Liver (tissue), 7 donors: ENCODE measurements at regions not wholly inside any gene's neighbourhood (a gene's known extent, or its start where the extent isn't known, plus 50 kb on each side); places are given as distances from the start of the nearest gene placed in this dataset.

Experiments used
- DNase-seq: peaks from one replicate; pipeline ENCODE4 v3.0.0-alpha.2; 2017; ENCODE audit warnings: low spot score
- H3K27ac ChIP-seq, 2 donors: one replicate each; pipeline ENCODE4 v1.7.0; 2013; ENCODE audit warnings: inconsistent platforms in 2 of 2, low read length in 2 of 2, control low read depth in 1 of 2, low read depth in 1 of 2, mild to moderate bottlenecking in 1 of 2
- H3K27me3 ChIP-seq, 4 donors: one replicate each; pipeline versions ENCODE4 v1.6.1 to v1.7.0; 2013; ENCODE audit warnings: low read length in 3 of 4, inconsistent platforms in 1 of 4, mild to moderate bottlenecking in 1 of 4, moderate library complexity in 1 of 4; ENCODE audit not compliant: control insufficient read depth in 4 of 4, insufficient read depth in 4 of 4
- H3K36me3 ChIP-seq, 4 donors: one replicate each; pipeline versions ENCODE4 v1.6.1 to v1.7.0; 2013; ENCODE audit warnings: low read length in 3 of 4, mild to moderate bottlenecking in 3 of 4, low read depth in 1 of 4, moderate library complexity in 1 of 4; ENCODE audit not compliant: control insufficient read depth in 4 of 4, insufficient read depth in 3 of 4
- H3K4me1 ChIP-seq, 4 donors: one replicate each; pipeline versions ENCODE4 v1.6.1 to v1.7.0; 2013; ENCODE audit warnings: low read length in 3 of 4, mild to moderate bottlenecking in 3 of 4, moderate library complexity in 1 of 4; ENCODE audit not compliant: control insufficient read depth in 4 of 4, insufficient read depth in 4 of 4
- H3K4me3 ChIP-seq, 3 donors: one replicate each; pipeline versions ENCODE4 v1.6.1 to v1.7.0; 2013; ENCODE audit warnings: low read length in 3 of 3, control low read depth in 1 of 3, low read depth in 1 of 3, mild to moderate bottlenecking in 1 of 3
- H3K9ac ChIP-seq, 2 donors: one replicate each; pipeline ENCODE4 v1.7.0; 2013; ENCODE audit warnings: low read length in 2 of 2, mild to moderate bottlenecking in 2 of 2, moderate library complexity in 2 of 2, control low read depth in 1 of 2, low read depth in 1 of 2
- H3K9me3 ChIP-seq, 4 donors: one replicate each; pipeline versions ENCODE4 v1.6.1 to v1.7.0; 2013; ENCODE audit warnings: low read length in 3 of 4; ENCODE audit not compliant: control insufficient read depth in 4 of 4
- EGR1 ChIP-seq, 2 donors: IDR thresholded peaks; 2 replicates each; pipeline ENCODE4 v1.6.1; 2016 to 2018; ENCODE audit warnings: antibody characterized with exemption in 2 of 2, low read depth in 2 of 2
- FOXA1 ChIP-seq: IDR thresholded peaks from 2 replicates; pipeline ENCODE4 v1.6.1; 2016; ENCODE audit warnings: antibody characterized with exemption
- GABPA ChIP-seq, 2 donors: IDR thresholded peaks in 1 of 2; conservative IDR thresholded peaks in 1 of 2; 2 replicates each; pipeline ENCODE4 v1.6.1; 2016; ENCODE audit warnings: antibody characterized with exemption in 2 of 2, mild to moderate bottlenecking in 1 of 2, moderate library complexity in 1 of 2
- HNF4G ChIP-seq: IDR thresholded peaks from 2 replicates; pipeline ENCODE4 v1.6.1; 2016; ENCODE audit warnings: antibody characterized with exemption
- JUND ChIP-seq, 2 donors: IDR thresholded peaks; 2 replicates each; pipeline ENCODE4 v1.6.1; 2016; ENCODE audit warnings: antibody characterized with exemption in 2 of 2
- NR2F2 ChIP-seq: IDR thresholded peaks from 2 replicates; pipeline ENCODE4 v1.6.1; 2016; ENCODE audit warnings: antibody characterized with exemption
- RAD21 ChIP-seq, 2 donors: IDR thresholded peaks; 2 replicates each; pipeline ENCODE4 v1.6.1; 2016; ENCODE audit warnings: antibody characterized with exemption in 2 of 2, mild to moderate bottlenecking in 2 of 2
- RXRA ChIP-seq, 2 donors: IDR thresholded peaks; 2 replicates each; pipeline ENCODE4 v1.6.1; 2017 to 2018; ENCODE audit warnings: antibody characterized with exemption in 2 of 2, mild to moderate bottlenecking in 1 of 2
- SP1 ChIP-seq: IDR thresholded peaks from 2 replicates; pipeline ENCODE4 v1.6.1; 2018; ENCODE audit warnings: antibody characterized with exemption, mild to moderate bottlenecking
- TAF1 ChIP-seq: conservative IDR thresholded peaks from 2 replicates; pipeline ENCODE4 v1.6.1; 2016; ENCODE audit warnings: antibody characterized with exemption, mild to moderate bottlenecking
- WGBS: extraction: QIAGEN DNeasy Blood & Tissue Kit; methylation state at CpG from one replicate; pipeline ENCODE4 v1.1.7; 2013; 5-methylcytosine and 5-hydroxymethylcytosine counted together
- TF ChIP-seq, protein P1 (sequence below): IDR thresholded peaks from 2 replicates; pipeline ENCODE4 v1.6.1; 2016; ENCODE audit warnings: antibody characterized with exemption
- TF ChIP-seq, protein P2 (sequence below): IDR thresholded peaks from 2 replicates; pipeline ENCODE4 v1.6.1; 2016; ENCODE audit warnings: antibody characterized with exemption
- TF ChIP-seq, protein P3 (sequence below): IDR thresholded peaks from 2 replicates; pipeline ENCODE4 v1.6.1; 2016; ENCODE audit warnings: antibody characterized with exemption, mild to moderate bottlenecking
- donor health status: healthy.
- donor health status: healthy.
- donor health status: healthy.
- donor health status: healthy.

DNA sequence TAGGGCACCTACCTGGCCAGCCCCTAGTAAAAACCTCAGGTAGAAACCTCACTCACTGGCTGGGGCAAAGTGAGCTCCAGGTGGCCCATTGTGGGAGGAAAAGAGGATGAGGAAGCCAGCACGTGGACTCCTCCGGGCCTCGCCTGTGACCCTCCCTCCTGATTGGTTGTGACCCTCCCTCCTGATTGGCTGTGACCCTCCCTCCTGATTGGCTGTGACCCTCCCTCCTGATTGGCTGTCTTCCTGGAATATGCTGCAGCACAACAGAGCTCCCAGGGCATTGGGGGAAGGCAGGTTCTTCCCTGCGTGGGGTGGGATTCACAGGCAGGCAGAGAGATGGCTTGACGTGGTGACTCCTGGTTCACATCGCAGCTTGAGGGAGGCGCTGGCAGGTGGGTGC is 343.0 kb downstream of the GLRX3 start:
- H3K4me3 ChIP-seq, result no peak overlapping the region
- no peak overlapping the region for H3K9ac ChIP-seq
- H3K4me1 ChIP-seq, result no peaks in the 10 kb centered on the region
- no peaks in the 10 kb centered on the region for H3K9me3 ChIP-seq
- no peak overlapping the region for H3K27ac ChIP-seq
- WGBS, result 81% methylated on average over 7 of the region's 7 CpGs
- no peak for TF ChIP-seq NR2F2
- no peak for TF ChIP-seq JUND (IDR thresholded peaks at IDR 0.05)
- no peak for TF ChIP-seq RXRA (IDR thresholded peaks at IDR 0.05)
- TF ChIP-seq, protein P1, sequence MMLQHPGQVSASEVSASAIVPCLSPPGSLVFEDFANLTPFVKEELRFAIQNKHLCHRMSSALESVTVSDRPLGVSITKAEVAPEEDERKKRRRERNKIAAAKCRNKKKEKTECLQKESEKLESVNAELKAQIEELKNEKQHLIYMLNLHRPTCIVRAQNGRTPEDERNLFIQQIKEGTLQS, result no peak
- no peak for TF ChIP-seq GABPA (IDR thresholded peaks at IDR 0.05 in 1 of 2, conservative IDR thresholded peaks at IDR 0.05 in 1 of 2)
- TF ChIP-seq, protein P2, sequence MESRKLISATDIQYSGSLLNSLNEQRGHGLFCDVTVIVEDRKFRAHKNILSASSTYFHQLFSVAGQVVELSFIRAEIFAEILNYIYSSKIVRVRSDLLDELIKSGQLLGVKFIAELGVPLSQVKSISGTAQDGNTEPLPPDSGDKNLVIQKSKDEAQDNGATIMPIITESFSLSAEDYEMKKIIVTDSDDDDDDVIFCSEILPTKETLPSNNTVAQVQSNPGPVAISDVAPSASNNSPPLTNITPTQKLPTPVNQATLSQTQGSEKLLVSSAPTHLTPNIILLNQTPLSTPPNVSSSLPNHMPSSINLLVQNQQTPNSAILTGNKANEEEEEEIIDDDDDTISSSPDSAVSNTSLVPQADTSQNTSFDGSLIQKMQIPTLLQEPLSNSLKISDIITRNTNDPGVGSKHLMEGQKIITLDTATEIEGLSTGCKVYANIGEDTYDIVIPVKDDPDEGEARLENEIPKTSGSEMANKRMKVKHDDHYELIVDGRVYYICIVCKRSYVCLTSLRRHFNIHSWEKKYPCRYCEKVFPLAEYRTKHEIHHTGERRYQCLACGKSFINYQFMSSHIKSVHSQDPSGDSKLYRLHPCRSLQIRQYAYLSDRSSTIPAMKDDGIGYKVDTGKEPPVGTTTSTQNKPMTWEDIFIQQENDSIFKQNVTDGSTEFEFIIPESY, result no peak
- TF ChIP-seq TAF1, result no peak
- TF ChIP-seq, protein P3, sequence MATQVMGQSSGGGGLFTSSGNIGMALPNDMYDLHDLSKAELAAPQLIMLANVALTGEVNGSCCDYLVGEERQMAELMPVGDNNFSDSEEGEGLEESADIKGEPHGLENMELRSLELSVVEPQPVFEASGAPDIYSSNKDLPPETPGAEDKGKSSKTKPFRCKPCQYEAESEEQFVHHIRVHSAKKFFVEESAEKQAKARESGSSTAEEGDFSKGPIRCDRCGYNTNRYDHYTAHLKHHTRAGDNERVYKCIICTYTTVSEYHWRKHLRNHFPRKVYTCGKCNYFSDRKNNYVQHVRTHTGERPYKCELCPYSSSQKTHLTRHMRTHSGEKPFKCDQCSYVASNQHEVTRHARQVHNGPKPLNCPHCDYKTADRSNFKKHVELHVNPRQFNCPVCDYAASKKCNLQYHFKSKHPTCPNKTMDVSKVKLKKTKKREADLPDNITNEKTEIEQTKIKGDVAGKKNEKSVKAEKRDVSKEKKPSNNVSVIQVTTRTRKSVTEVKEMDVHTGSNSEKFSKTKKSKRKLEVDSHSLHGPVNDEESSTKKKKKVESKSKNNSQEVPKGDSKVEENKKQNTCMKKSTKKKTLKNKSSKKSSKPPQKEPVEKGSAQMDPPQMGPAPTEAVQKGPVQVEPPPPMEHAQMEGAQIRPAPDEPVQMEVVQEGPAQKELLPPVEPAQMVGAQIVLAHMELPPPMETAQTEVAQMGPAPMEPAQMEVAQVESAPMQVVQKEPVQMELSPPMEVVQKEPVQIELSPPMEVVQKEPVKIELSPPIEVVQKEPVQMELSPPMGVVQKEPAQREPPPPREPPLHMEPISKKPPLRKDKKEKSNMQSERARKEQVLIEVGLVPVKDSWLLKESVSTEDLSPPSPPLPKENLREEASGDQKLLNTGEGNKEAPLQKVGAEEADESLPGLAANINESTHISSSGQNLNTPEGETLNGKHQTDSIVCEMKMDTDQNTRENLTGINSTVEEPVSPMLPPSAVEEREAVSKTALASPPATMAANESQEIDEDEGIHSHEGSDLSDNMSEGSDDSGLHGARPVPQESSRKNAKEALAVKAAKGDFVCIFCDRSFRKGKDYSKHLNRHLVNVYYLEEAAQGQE, result no peak
- no peak for TF ChIP-seq FOXA1
- no peak for TF ChIP-seq RAD21 (IDR thresholded peaks at IDR 0.05)
- no peak for TF ChIP-seq EGR1 (IDR thresholded peaks at IDR 0.05; ENCODE audit: low read depth in 2 of 2)
- H3K36me3 ChIP-seq, result no peaks in the 10 kb centered on the region
- DNase-seq, result no peak
- H3K27me3 ChIP-seq, result no peaks in the 10 kb centered on the region

DNA sequence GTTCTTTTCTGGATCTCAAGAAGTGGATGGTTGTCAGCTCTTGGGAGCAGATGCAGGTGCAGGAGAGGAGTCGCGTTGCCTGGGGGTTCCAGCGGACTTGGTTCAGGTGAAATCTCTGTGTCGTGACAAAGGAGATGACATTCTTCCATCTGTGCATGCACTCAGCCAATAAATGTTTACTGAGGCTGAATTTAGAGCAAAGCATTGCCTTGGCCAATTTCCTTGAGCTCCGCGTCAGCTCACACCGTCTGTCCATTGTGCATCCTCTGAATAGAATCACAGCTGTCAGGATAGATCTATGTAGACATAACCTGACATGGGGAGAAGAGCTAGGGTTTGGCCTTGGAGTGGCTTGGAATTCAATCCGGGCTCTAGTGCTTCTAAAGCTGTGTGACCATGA is 343.7 kb downstream of the GLRX3 start:
- Histone ChIP-seq H3K27me3 (no peaks in the 10 kb centered on the region), H3K4me1 (no peaks in the 10 kb centered on the region), H3K9ac (no peak overlapping the region), H3K9me3 (no peaks in the 10 kb centered on the region), H3K27ac (no peak overlapping the region), H3K4me3 (no peak overlapping the region), H3K36me3 (no peaks in the 10 kb centered on the region)
- no peak for DNase-seq
- no peak for TF ChIP-seq EGR1 (IDR thresholded peaks at IDR 0.05; ENCODE audit: low read depth in 2 of 2)
- TF ChIP-seq, protein P1, result no peak
- TF ChIP-seq RXRA (IDR thresholded peaks at IDR 0.05), result no peak
- TF ChIP-seq HNF4G, result no peak
- TF ChIP-seq GABPA (IDR thresholded peaks at IDR 0.05 in 1 of 2, conservative IDR thresholded peaks at IDR 0.05 in 1 of 2), result no peak
- TF ChIP-seq RAD21 (IDR thresholded peaks at IDR 0.05), result no peak
- no peak for TF ChIP-seq TAF1
- no peak for TF ChIP-seq JUND (IDR thresholded peaks at IDR 0.05)
- TF ChIP-seq, protein P2, result no peak
- TF ChIP-seq NR2F2, result no peak
- TF ChIP-seq SP1, result no peak
- 87% methylated on average over 8 of the region's 8 CpGs for WGBS
